AG04450 (cell line): ENCODE measurements at regions not wholly inside any gene's neighbourhood (a gene's known extent, or its start where the extent isn't known, plus 50 kb on each side); places are given as distances from the start of the nearest gene placed in this dataset.

Experiments used
- CTCF ChIA-PET: fragments of 300-600, 350-600 bp; formaldehyde crosslinking; extraction: SDS; loops from one replicate; lab custom pipeline; 2022; ENCODE audit warnings: antibody characterized with exemption, inconsistent platforms; lab: Charles Lee
- POLR2A ChIA-PET: fragments of 350-600 bp; formaldehyde crosslinking; extraction: SDS; loops from one replicate; lab custom pipeline; 2021; ENCODE audit warnings: antibody characterized with exemption, inconsistent platforms; lab: Yijun Ruan, JAX
- DNase-seq: peaks from one replicate; pipeline ENCODE4 v3.0.0-alpha.2; 2011; ENCODE audit warnings: low read depth, low spot score
- H3K27ac ChIP-seq: one replicate; pipeline ENCODE4 v1.5.1; 2012; ENCODE audit warnings: low read depth, low read length, control low read depth
- H3K27me3 ChIP-seq: one replicate; pipeline ENCODE4 v1.6.0; 2012; ENCODE audit warnings: low read length; ENCODE audit not compliant: control insufficient read depth, insufficient read depth
- H3K4me3 ChIP-seq: 2 replicates; pipeline ENCODE4 v1.5.1; 2011; ENCODE audit warnings: mild to moderate bottlenecking, low read depth, low read length, control low read depth
- H3K9me3 ChIP-seq: 2 replicates; pipeline ENCODE4 v1.5.1; 2012; ENCODE audit warnings: low read length; ENCODE audit not compliant: control insufficient read depth, insufficient read depth
- CTCF ChIP-seq: IDR thresholded peaks from 2 replicates; pipeline ENCODE4 v1.5.1; 2011; ENCODE audit warnings: low read depth, low read length, control low read depth, inconsistent platforms

DNA sequence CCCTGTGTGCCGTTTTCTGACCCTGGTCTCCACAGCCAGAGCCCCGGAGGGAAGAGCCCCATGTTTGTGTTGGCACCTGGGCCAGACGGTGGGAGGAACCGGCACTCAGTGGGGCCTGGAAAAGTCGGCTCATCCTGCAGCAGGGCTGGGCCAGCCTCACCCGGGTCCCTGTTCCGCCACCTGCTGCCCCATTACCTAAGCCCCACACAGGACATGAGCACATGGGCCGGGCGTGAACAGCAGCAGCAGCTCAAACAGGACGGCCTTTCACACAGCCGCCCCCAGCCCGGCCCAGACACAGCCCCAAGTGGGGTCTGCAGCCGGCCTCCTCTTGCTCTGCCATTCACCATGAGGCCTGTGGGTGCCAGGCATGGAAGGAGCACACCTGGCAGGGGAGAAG lies 302.4 kb downstream of the MN1 start:
- no peak for TF ChIP-seq CTCF
- Histone ChIP-seq H3K4me3 (no peak overlapping the region), H3K27me3 (peaks cover 3% of the 10 kb centered on the region), H3K27ac (no peak overlapping the region), H3K9me3 (no peaks in the 10 kb centered on the region)
- no peak for DNase-seq
- POLR2A ChIA-PET = no interaction called here
- CTCF ChIA-PET = no interaction called here

GRCh38 chr22:27501191-27501936 lies 300.2 kb downstream of the MN1 start:
- DNase-seq = no peak
- POLR2A ChIA-PET = no interaction called here
- Histone ChIP-seq H3K4me3 (no peak overlapping the region), H3K27ac (no peak overlapping the region), H3K9me3 (no peaks in the 10 kb centered on the region), H3K27me3 (peaks cover 3% of the 10 kb centered on the region)
- no peak for TF ChIP-seq CTCF
- CTCF ChIA-PET = no interaction called here

DNA sequence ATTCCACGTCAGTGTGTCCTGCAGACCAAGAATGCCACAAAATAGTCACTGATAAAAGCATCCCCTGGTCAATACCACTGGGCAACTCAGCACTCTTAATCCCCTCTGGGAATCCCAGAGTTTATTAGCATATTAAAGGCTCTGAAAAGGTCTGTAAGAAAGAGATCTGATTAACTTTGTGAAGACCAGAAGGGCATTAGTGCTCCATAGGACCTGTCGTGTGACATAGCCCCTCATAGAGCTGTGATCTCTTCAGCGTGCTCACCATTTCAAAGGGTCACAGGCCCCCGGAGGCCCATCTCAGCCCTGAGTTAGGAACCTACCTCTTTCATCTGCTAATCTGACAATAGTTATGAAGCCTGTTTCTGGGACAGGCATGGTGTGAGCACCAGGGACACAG lies 299.2 kb downstream of the MN1 start:
- CTCF ChIA-PET = interaction anchor here (1.4 kb wide), 1 partner anchor 86 kb away, joined by 3 read pairs; no protein-coding TSS in a partner anchor
- Histone ChIP-seq H3K9me3 (no peaks in the 10 kb centered on the region), H3K4me3 (no peak overlapping the region), H3K27me3 (peaks cover 3% of the 10 kb centered on the region), H3K27ac (no peak overlapping the region)
- POLR2A ChIA-PET = no interaction called here
- DNase-seq = no peak
- TF ChIP-seq CTCF = no peak

- Histone ChIP-seq H3K27me3 (no peaks in the 10 kb centered on the region), H3K4me3 (no peak overlapping the region), H3K27ac (no peak overlapping the region), H3K9me3 (no peaks in the 10 kb centered on the region)
- no peak for TF ChIP-seq CTCF
- ChIA-PET CTCF (interaction anchor here (0.9 kb wide), 1 partner anchor 50 kb away, joined by 3 read pairs; no protein-coding TSS in a partner anchor), POLR2A (interaction anchor here (0.6 kb wide), 1 partner anchor 20 kb away, joined by 10 read pairs; no protein-coding TSS in a partner anchor)
- DNase-seq = no peak
Observed at GRCh38 chr22:27504360-27505253, 296.9 kb downstream of the MN1 start.
